GM12891 (cell line): ENCODE measurements at regions not wholly inside any gene's neighbourhood (a gene's known extent, or its start where the extent isn't known, plus 50 kb on each side); places are given as distances from the start of the nearest gene placed in this dataset.

Experiments used
- POLR2A ChIP-seq: IDR thresholded peaks from 2 replicates; pipeline ENCODE4 v1.6.1; 2011; ENCODE audit warnings: low read depth, low read length, control low read depth
- POLR2AphosphoS5 ChIP-seq: IDR thresholded peaks from 2 replicates; pipeline ENCODE4 v1.6.1; 2011; ENCODE audit warnings: low read depth, low read length, control low read depth
- TAF1 ChIP-seq: IDR thresholded peaks from 2 replicates; pipeline ENCODE4 v1.6.1; 2011; ENCODE audit warnings: low read depth, low read length, control low read depth

GRCh38 chr5:4082966-4083564 is 487.4 kb downstream of the IRX1 start:
- TF ChIP-seq POLR2AphosphoS5 (no peak), POLR2A (no peak), TAF1 (no peak)
